ENCODE measurements at regions not wholly inside any gene's neighbourhood (a gene's known extent, or its start where the extent isn't known, plus 50 kb on each side); places are given as distances from the start of the nearest gene placed in this dataset.

- H3K4me3 ChIP-seq, result no peak overlapping the region
- H3K27ac ChIP-seq, result no peak overlapping the region
- ChIA-PET POLR2A (no interaction called here), CTCF (no interaction called here)
- no peaks in the 10 kb centered on the region for H3K4me1 ChIP-seq
- no peaks in the 10 kb centered on the region for H3K9me3 ChIP-seq
- WGBS (ENCODE audit: missing lambda C conversion rate), result 0% methylated on average over 2 of the region's 2 CpGs
- ATAC-seq, result no peak
- FAIRE-seq, result no peak
- H3K4me2 ChIP-seq, result no peak overlapping the region
- DNase-seq (ENCODE audit: low read depth in 1 of 2, low spot score in 1 of 2), result no peak
- TF ChIP-seq BCL3 (IDR thresholded peaks at IDR 0.05), result no peak
- TF ChIP-seq KDM5A (IDR thresholded peaks at IDR 0.05), result no peak
- no peak for TF ChIP-seq GATA3 (IDR thresholded peaks at IDR 0.05; ENCODE audit: borderline replicate concordance)
- no peak for TF ChIP-seq NR3C1 (IDR thresholded peaks at IDR 0.05)
- TF ChIP-seq ATOH8 (CRISPR knock-in tag; IDR thresholded peaks at IDR 0.05; ENCODE audit: low read depth), result no peak
- no peak for TF ChIP-seq USF2 (IDR thresholded peaks at IDR 0.05)
- TF ChIP-seq ESRRA (IDR thresholded peaks at IDR 0.05; ENCODE audit: borderline replicate concordance, low read length), result no peak
- no peak for TF ChIP-seq SMC3 (IDR thresholded peaks at IDR 0.05)
- TF ChIP-seq ZSCAN20 (CRISPR knock-in tag; IDR thresholded peaks at IDR 0.05), result no peak
- TF ChIP-seq FOSB (CRISPR knock-in tag; IDR thresholded peaks at IDR 0.05), result no peak
- no peak for TF ChIP-seq CEBPB (IDR thresholded peaks at IDR 0.05)
- TF ChIP-seq CHD4 (IDR thresholded peaks at IDR 0.05; ENCODE audit: borderline replicate concordance), result no peak
- TF ChIP-seq EHF (CRISPR knock-in tag; IDR thresholded peaks at IDR 0.05), result no peak
- TF ChIP-seq HMGXB4 (CRISPR knock-in tag; IDR thresholded peaks at IDR 0.05; ENCODE audit: borderline replicate concordance), result no peak
- TF ChIP-seq CTCF (IDR thresholded peaks at IDR 0.05), result no peak
- TF ChIP-seq NPAS2 (CRISPR knock-in tag; IDR thresholded peaks at IDR 0.05; ENCODE audit: borderline replicate concordance), result no peak
Observed at GRCh38 chr10:9504227-9504626, 1449.7 kb downstream of the GATA3 start.

- ChIA-PET POLR2A (no interaction called here), CTCF (no interaction called here)
- Histone ChIP-seq H3K4me2 (no peak overlapping the region), H3K9me3 (no peaks in the 10 kb centered on the region), H3K27ac (no peak overlapping the region), H3K4me3 (no peak overlapping the region), H3K4me1 (no peaks in the 10 kb centered on the region)
- ATAC-seq, result no peak
- no peak for TF ChIP-seq MYC (IDR thresholded peaks at IDR 0.05; ENCODE audit: borderline replicate concordance, low read length)
- no peak for TF ChIP-seq REST (IDR thresholded peaks at IDR 0.05)
- no peak for TF ChIP-seq KDM5A (IDR thresholded peaks at IDR 0.05)
- TF ChIP-seq HOXB13 (CRISPR knock-in tag; IDR thresholded peaks at IDR 0.05; ENCODE audit: low read depth), result no peak
- no peak for TF ChIP-seq ESRRA (IDR thresholded peaks at IDR 0.05; ENCODE audit: borderline replicate concordance, low read length)
- TF ChIP-seq ELK1 (IDR thresholded peaks at IDR 0.05; ENCODE audit: low read depth, low read length), result no peak
- no peak for TF ChIP-seq TFCP2L1 (CRISPR knock-in tag; IDR thresholded peaks at IDR 0.05)
- TF ChIP-seq GATA3 (IDR thresholded peaks at IDR 0.05; ENCODE audit: borderline replicate concordance), result no peak
- no peak for TF ChIP-seq ZSCAN20 (CRISPR knock-in tag; IDR thresholded peaks at IDR 0.05)
- DNase-seq (ENCODE audit: low read depth in 1 of 2, low spot score in 1 of 2), result no peak
- 0% methylated on average over 2 of the region's 2 CpGs for WGBS (ENCODE audit: missing lambda C conversion rate)
- FAIRE-seq, result no peak
Observed at GRCh38 chr10:9505546-9505945, 1451.1 kb downstream of the GATA3 start.
